Chondrocyte (in vitro differentiated cells): ENCODE measurements at regions not wholly inside any gene's neighbourhood (a gene's known extent, or its start where the extent isn't known, plus 50 kb on each side); places are given as distances from the start of the nearest gene placed in this dataset.

Experiments
- DNase-seq: peaks from one replicate; pipeline ENCODE4 v3.0.0; 2021; ENCODE audit warnings: mixed read lengths, low spot score
- H3K27ac Mint-ChIP-seq: one replicate; pipeline ENCODE4 v1.8.0; 2021; ENCODE audit warnings: mild to moderate bottlenecking, moderate library complexity, mixed read lengths; ENCODE audit not compliant: unreplicated experiment
- H3K27me3 Mint-ChIP-seq: 2 replicates; pipeline ENCODE4 v1.8.0; 2021; ENCODE audit warnings: low read depth, mixed read lengths
- H3K36me3 Mint-ChIP-seq: 2 replicates; pipeline ENCODE4 v1.8.0; 2021; ENCODE audit warnings: low read depth, mixed read lengths
- H3K4me1 Mint-ChIP-seq: 2 replicates; pipeline ENCODE4 v1.8.0; 2021; ENCODE audit warnings: low read depth, mild to moderate bottlenecking, mixed read lengths
- H3K4me3 Mint-ChIP-seq: one replicate; pipeline ENCODE4 v1.8.0; 2021; ENCODE audit warnings: mild to moderate bottlenecking, moderate library complexity, mixed read lengths; ENCODE audit not compliant: unreplicated experiment
- H3K9me3 Mint-ChIP-seq: 2 replicates; pipeline ENCODE4 v1.8.0; 2021; ENCODE audit warnings: low read depth, mixed read lengths
- TF ChIP-seq, protein P1 (sequence below): fragments of 200-600 bp; sonication (generic); IDR thresholded peaks from 2 replicates; pipeline ENCODE4 v1.5.0; 2021; ENCODE audit warnings: antibody characterized with exemption, mild to moderate bottlenecking, moderate library complexity

DNA sequence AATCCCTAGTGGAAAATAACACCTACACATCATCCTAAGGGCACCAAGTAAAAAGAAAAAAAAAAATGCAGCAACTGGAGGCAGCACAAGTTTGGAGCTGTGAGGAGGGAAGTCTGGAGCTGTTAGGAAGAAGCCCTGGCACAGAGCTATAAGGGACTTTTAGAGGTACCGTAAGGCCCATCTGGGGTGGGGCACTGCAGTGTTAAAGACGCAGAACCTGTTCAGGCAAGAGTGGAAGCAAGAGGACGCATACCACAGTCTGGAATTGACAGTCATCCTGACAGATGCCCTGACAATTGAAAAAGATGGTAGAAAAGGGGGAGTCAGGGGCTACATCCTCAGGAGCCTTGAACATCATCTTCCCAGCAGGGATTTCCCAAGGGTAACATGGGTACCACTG lies 195.9 kb upstream of the PLEKHG7 start:
- H3K4me1 Mint-ChIP-seq, result peaks cover 43% of the 10 kb centered on the region
- no peaks in the 10 kb centered on the region for H3K27me3 Mint-ChIP-seq
- H3K36me3 Mint-ChIP-seq, result no peaks in the 10 kb centered on the region
- TF ChIP-seq, protein P1, sequence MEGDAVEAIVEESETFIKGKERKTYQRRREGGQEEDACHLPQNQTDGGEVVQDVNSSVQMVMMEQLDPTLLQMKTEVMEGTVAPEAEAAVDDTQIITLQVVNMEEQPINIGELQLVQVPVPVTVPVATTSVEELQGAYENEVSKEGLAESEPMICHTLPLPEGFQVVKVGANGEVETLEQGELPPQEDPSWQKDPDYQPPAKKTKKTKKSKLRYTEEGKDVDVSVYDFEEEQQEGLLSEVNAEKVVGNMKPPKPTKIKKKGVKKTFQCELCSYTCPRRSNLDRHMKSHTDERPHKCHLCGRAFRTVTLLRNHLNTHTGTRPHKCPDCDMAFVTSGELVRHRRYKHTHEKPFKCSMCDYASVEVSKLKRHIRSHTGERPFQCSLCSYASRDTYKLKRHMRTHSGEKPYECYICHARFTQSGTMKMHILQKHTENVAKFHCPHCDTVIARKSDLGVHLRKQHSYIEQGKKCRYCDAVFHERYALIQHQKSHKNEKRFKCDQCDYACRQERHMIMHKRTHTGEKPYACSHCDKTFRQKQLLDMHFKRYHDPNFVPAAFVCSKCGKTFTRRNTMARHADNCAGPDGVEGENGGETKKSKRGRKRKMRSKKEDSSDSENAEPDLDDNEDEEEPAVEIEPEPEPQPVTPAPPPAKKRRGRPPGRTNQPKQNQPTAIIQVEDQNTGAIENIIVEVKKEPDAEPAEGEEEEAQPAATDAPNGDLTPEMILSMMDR, result no peak
- peak overlapping the region; percentile 96 for H3K27ac Mint-ChIP-seq
- no peaks in the 10 kb centered on the region for H3K9me3 Mint-ChIP-seq
- no peak overlapping the region for H3K4me3 Mint-ChIP-seq
- no peak for DNase-seq

GRCh38 chr12:92506460-92506859 lies 196.3 kb upstream of the PLEKHG7 start:
- no peak overlapping the region for H3K4me3 Mint-ChIP-seq
- TF ChIP-seq, protein P1, result peak; percentile 62
- no peaks in the 10 kb centered on the region for H3K9me3 Mint-ChIP-seq
- H3K27me3 Mint-ChIP-seq, result no peaks in the 10 kb centered on the region
- DNase-seq, result no peak
- H3K4me1 Mint-ChIP-seq, result peaks cover 40% of the 10 kb centered on the region
- H3K27ac Mint-ChIP-seq, result peak overlapping the region; percentile 96
- no peaks in the 10 kb centered on the region for H3K36me3 Mint-ChIP-seq

- no peaks in the 10 kb centered on the region for H3K9me3 Mint-ChIP-seq
- H3K36me3 Mint-ChIP-seq, result no peaks in the 10 kb centered on the region
- TF ChIP-seq, protein P1, result no peak
- peak overlapping the region; percentile 68 for H3K4me3 Mint-ChIP-seq
- peaks cover 40% of the 10 kb centered on the region for H3K4me1 Mint-ChIP-seq
- DNase-seq, result no peak
- peak overlapping the region; percentile 96 for H3K27ac Mint-ChIP-seq
- H3K27me3 Mint-ChIP-seq, result no peaks in the 10 kb centered on the region
Measured at GRCh38 chr12:92505254-92506231, 197.2 kb upstream of the PLEKHG7 start.

DNA sequence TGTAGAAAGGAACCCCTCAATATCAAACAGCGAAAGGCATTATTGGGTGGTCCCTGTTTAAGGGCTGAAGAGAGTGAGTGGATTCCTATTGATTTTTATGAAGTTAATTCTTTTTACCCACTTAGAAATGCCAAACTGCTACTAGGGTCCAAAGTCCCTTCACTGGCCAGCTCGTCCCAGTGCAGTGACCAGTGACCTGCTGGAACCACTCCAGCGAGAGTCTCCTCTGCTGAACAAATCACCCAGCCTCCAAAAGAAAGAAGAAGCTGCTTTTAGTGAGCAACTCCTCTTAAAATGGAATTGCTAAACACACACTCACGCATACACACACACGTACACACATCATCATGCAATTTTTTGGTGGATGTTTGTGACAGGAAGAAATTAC lies 198.2 kb upstream of the PLEKHG7 start:
- DNase-seq, result no peak
- Mint-ChIP-seq H3K27ac (no peak overlapping the region), H3K36me3 (no peaks in the 10 kb centered on the region), H3K9me3 (no peaks in the 10 kb centered on the region), H3K27me3 (no peaks in the 10 kb centered on the region), H3K4me1 (peaks cover 40% of the 10 kb centered on the region), H3K4me3 (no peak overlapping the region)
- TF ChIP-seq, protein P1, result no peak

- Mint-ChIP-seq H3K9me3 (no peaks in the 10 kb centered on the region), H3K27me3 (no peaks in the 10 kb centered on the region), H3K4me3 (no peak overlapping the region), H3K4me1 (peaks cover 40% of the 10 kb centered on the region), H3K36me3 (no peaks in the 10 kb centered on the region), H3K27ac (no peak overlapping the region)
- TF ChIP-seq, protein P1, result no peak
- no peak for DNase-seq
Measured at GRCh38 chr12:92503971-92504593, 198.7 kb upstream of the PLEKHG7 start.
